Type B pancreatic cell (in vitro differentiated cells): ENCODE measurements at regions not wholly inside any gene's neighbourhood (a gene's known extent, or its start where the extent isn't known, plus 50 kb on each side); places are given as distances from the start of the nearest gene placed in this dataset.

Source experiments
- DNase-seq: peaks from one replicate; pipeline ENCODE4 v3.0.0; 2021; ENCODE audit warnings: mixed read lengths; ENCODE audit not compliant: unreplicated experiment; ENCODE audit errors: extremely low spot score
- H3K27ac Mint-ChIP-seq: 2 replicates; pipeline ENCODE4 v1.8.0; 2021; ENCODE audit warnings: mild to moderate bottlenecking, mixed read lengths
- H3K27me3 Mint-ChIP-seq: 2 replicates; pipeline ENCODE4 v1.8.0; 2021; ENCODE audit warnings: mixed read lengths
- H3K36me3 Mint-ChIP-seq: 2 replicates; pipeline ENCODE4 v1.8.0; 2021; ENCODE audit warnings: mixed read lengths
- H3K4me1 Mint-ChIP-seq: one replicate; pipeline ENCODE4 v1.8.0; 2021; ENCODE audit warnings: mixed read lengths; ENCODE audit not compliant: unreplicated experiment
- H3K4me3 Mint-ChIP-seq: 2 replicates; pipeline ENCODE4 v1.8.0; 2021; ENCODE audit warnings: mild to moderate bottlenecking, mixed read lengths
- H3K9me3 Mint-ChIP-seq: 2 replicates; pipeline ENCODE4 v1.8.0; 2021; ENCODE audit warnings: mixed read lengths
- CTCF ChIP-seq: fragments of 200-600 bp; sonication (generic); conservative IDR thresholded peaks from 2 replicates; pipeline ENCODE4 v1.5.0; 2021; ENCODE audit warnings: antibody characterized with exemption, mild to moderate bottlenecking

DNA sequence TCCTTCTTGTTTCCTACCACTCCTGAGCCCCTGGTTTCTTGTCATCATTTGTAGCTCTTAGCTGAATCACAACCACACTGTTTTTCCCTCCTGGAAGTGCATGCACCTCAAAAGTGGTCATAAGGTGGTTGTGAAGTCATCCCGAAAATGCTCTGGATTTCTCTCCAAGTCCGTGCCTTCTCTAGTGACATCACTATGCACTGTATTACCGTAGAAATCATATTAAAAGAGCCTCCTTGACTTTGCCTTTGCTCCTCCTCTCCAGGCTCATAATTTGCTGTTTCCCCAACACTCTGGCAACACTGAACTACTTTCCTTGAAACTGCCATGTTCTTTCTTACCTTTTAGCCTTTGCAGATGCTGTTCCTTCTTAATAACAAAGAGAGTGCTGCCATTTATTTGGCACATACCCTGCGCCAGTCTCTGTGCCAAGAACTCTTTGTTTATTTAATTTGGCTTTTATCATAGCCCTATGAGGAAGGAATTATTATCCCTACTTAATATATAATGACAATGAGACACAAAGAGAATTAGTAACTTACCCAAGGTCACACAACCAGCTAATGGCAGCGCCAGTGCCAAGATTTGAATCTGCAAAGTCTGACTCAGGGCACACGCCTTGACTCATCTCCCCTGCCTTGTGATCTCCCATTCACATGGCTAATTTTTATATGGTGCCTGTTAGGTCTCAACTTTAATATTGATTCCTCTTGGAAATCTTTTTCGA is 115.4 kb downstream of the KIF4B start:
- no peaks in the 10 kb centered on the region for H3K4me1 Mint-ChIP-seq
- no peak overlapping the region for H3K27ac Mint-ChIP-seq
- no peaks in the 10 kb centered on the region for H3K9me3 Mint-ChIP-seq
- H3K36me3 Mint-ChIP-seq: no peaks in the 10 kb centered on the region
- H3K4me3 Mint-ChIP-seq: no peak overlapping the region
- no peak for DNase-seq
- no peak for TF ChIP-seq CTCF
- H3K27me3 Mint-ChIP-seq: peaks cover 16% of the 10 kb centered on the region

DNA sequence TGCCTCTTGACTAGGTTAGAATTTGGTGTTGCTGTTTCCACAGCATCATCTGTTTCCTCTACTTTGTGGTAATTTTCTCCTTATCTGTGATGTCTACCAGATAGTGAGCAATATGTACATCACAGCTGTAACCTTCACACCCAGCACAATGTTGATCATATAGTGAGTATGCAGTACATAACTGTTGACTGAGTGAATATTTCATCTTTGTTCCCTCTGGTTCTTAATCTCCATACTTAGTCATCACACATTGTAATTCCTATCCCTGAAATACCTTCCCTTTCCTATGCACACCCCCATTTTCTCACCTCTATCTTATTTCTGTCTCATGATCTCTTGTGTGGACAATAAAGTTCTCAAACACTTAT is 115.9 kb downstream of the KIF4B start:
- no peaks in the 10 kb centered on the region for H3K9me3 Mint-ChIP-seq
- no peak overlapping the region for H3K4me3 Mint-ChIP-seq
- H3K4me1 Mint-ChIP-seq: no peaks in the 10 kb centered on the region
- no peak for TF ChIP-seq CTCF
- no peaks in the 10 kb centered on the region for H3K36me3 Mint-ChIP-seq
- DNase-seq: no peak
- H3K27ac Mint-ChIP-seq: no peak overlapping the region
- peaks cover 18% of the 10 kb centered on the region for H3K27me3 Mint-ChIP-seq

- no peak for TF ChIP-seq CTCF
- Mint-ChIP-seq H3K27me3 (peaks cover 20% of the 10 kb centered on the region), H3K36me3 (no peaks in the 10 kb centered on the region), H3K4me1 (no peaks in the 10 kb centered on the region), H3K9me3 (no peaks in the 10 kb centered on the region), H3K27ac (no peak overlapping the region), H3K4me3 (no peak overlapping the region)
- DNase-seq: no peak
These were observed 120.6 kb downstream of the KIF4B start for GRCh38 chr5:155134130-155134529.

DNA sequence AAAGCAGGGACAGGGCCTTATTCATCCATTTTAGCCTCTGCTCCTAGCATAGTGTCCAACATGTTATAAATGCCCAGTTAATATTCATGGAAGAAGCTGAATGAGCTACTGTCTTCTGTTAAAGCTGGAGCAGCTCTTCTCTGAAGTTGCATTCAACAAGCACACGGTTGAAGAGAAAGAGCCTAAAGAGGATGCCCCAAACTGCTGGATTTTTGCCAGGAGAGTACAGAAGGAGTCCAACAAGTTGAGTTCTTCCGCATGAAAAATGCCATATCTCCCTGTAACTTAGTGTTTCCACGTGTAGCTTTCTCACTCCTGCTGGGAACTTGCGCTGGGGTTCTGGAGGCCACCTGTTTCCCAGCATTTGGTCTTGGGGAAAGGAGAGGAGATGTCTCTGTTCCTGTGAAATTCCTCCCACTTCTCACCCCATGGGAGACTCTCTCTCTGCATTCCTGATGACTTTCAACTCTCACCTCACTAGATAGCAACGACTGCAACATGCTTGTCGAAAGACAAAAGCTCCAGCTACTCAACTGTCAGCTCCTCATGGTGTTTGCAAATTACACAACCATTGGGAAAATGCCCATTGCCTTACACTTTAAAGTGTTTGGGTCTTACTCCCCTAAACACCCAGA is 122.8 kb downstream of the KIF4B start:
- H3K27ac Mint-ChIP-seq: no peak overlapping the region
- no peak for DNase-seq
- TF ChIP-seq CTCF: no peak
- no peak overlapping the region for H3K4me3 Mint-ChIP-seq
- peaks cover 21% of the 10 kb centered on the region for H3K27me3 Mint-ChIP-seq
- H3K9me3 Mint-ChIP-seq: no peaks in the 10 kb centered on the region
- H3K36me3 Mint-ChIP-seq: no peaks in the 10 kb centered on the region
- H3K4me1 Mint-ChIP-seq: peaks cover 7% of the 10 kb centered on the region

GRCh38 chr5:155137683-155138082 is 124.1 kb downstream of the KIF4B start:
- H3K27me3 Mint-ChIP-seq: peaks cover 21% of the 10 kb centered on the region
- H3K4me1 Mint-ChIP-seq: peaks cover 7% of the 10 kb centered on the region
- TF ChIP-seq CTCF: no peak
- no peak for DNase-seq
- H3K36me3 Mint-ChIP-seq: no peaks in the 10 kb centered on the region
- H3K9me3 Mint-ChIP-seq: no peaks in the 10 kb centered on the region
- no peak overlapping the region for H3K27ac Mint-ChIP-seq
- no peak overlapping the region for H3K4me3 Mint-ChIP-seq
